Mesenchymal stem cell (in vitro differentiated cells and primary cell): ENCODE measurements at regions not wholly inside any gene's neighbourhood (a gene's known extent, or its start where the extent isn't known, plus 50 kb on each side); places are given as distances from the start of the nearest gene placed in this dataset.

Experiments used
- DNase-seq: peaks from one replicate; pipeline ENCODE4 v3.0.0-alpha.2; 2013
- H2AFZ ChIP-seq: one replicate; pipeline ENCODE4 v1.6.1; 2013; ENCODE audit warnings: low read depth, mild to moderate bottlenecking, control low read depth, inconsistent platforms, low read length, moderate library complexity
- H2AK5ac ChIP-seq: 2 replicates; pipeline ENCODE4 v1.6.1; 2013; ENCODE audit warnings: low read length, moderate library complexity, mild to moderate bottlenecking, inconsistent platforms; ENCODE audit not compliant: severe bottlenecking
- H2BK120ac ChIP-seq: one replicate; pipeline ENCODE4 v1.6.1; 2013; ENCODE audit warnings: low read depth, mild to moderate bottlenecking, inconsistent platforms, low read length, moderate library complexity
- H2BK12ac ChIP-seq, 2 experiments: one replicate each; pipeline ENCODE4 v1.6.1; 2013; ENCODE audit warnings: inconsistent platforms in 2 of 2, low read length in 2 of 2, mild to moderate bottlenecking in 2 of 2, moderate library complexity in 2 of 2, control low read depth in 1 of 2
- H2BK15ac ChIP-seq: one replicate; pipeline ENCODE4 v1.6.1; 2013; ENCODE audit warnings: mild to moderate bottlenecking, low read depth, inconsistent platforms; ENCODE audit not compliant: poor library complexity, severe bottlenecking
- H2BK5ac ChIP-seq: 2 replicates; pipeline ENCODE4 v1.6.1; 2013; ENCODE audit warnings: low read depth, mild to moderate bottlenecking, low read length, control low read depth, inconsistent platforms; ENCODE audit not compliant: poor library complexity, severe bottlenecking
- H3K14ac ChIP-seq, 2 experiments: one replicate each; pipeline ENCODE4 v1.6.1; 2013; ENCODE audit warnings: inconsistent platforms in 2 of 2, low read length in 2 of 2, control low read depth in 1 of 2, mild to moderate bottlenecking in 1 of 2, moderate library complexity in 1 of 2
- H3K18ac ChIP-seq, 2 experiments: one replicate each; pipeline ENCODE4 v1.6.1; 2013; ENCODE audit warnings: inconsistent platforms in 2 of 2, low read length in 2 of 2, control low read depth in 1 of 2, low read depth in 1 of 2, mild to moderate bottlenecking in 1 of 2
- H3K23ac ChIP-seq, 2 experiments: one replicate each; pipeline ENCODE4 v1.6.1; 2013; ENCODE audit warnings: inconsistent platforms in 2 of 2, low read length in 2 of 2, mild to moderate bottlenecking in 2 of 2, moderate library complexity in 2 of 2, control low read depth in 1 of 2
- H3K27ac ChIP-seq: 2 replicates; pipeline ENCODE4 v1.5.1; 2013; ENCODE audit warnings: mild to moderate bottlenecking, moderate library complexity, low read length, control low read depth, inconsistent platforms; ENCODE audit not compliant: poor library complexity, severe bottlenecking
- H3K27me3 ChIP-seq, 2 experiments: 2 replicates each; pipeline versions ENCODE4 v1.6.1 to v1.7.0; 2013; ENCODE audit warnings: low read length in 2 of 2, mild to moderate bottlenecking in 2 of 2, moderate library complexity in 2 of 2, control low read depth in 1 of 2, inconsistent platforms in 1 of 2; ENCODE audit not compliant: control insufficient read depth in 1 of 2, insufficient read depth in 1 of 2
- H3K36me3 ChIP-seq, 2 experiments: 2 replicates each; pipeline versions ENCODE4 v1.6.1 to v1.7.0; 2013; ENCODE audit warnings: low read length in 2 of 2, control low read depth in 1 of 2, inconsistent platforms in 1 of 2, low read depth in 1 of 2, mild to moderate bottlenecking in 1 of 2; ENCODE audit not compliant: insufficient read depth in 2 of 2, control insufficient read depth in 1 of 2
- H3K4ac ChIP-seq, 2 experiments: one replicate each; pipeline ENCODE4 v1.6.1; 2013; ENCODE audit warnings: inconsistent platforms in 2 of 2, low read length in 2 of 2, mild to moderate bottlenecking in 2 of 2, moderate library complexity in 2 of 2, control low read depth in 1 of 2, low read depth in 1 of 2
- H3K4me1 ChIP-seq: 2 replicates; pipeline ENCODE4 v1.6.1; 2013; ENCODE audit warnings: low read depth, low read length, control low read depth; ENCODE audit not compliant: control insufficient read depth, insufficient read depth
- H3K4me2 ChIP-seq: 2 replicates; pipeline ENCODE4 v1.6.1; 2013; ENCODE audit warnings: low read length, mild to moderate bottlenecking, inconsistent platforms; ENCODE audit not compliant: poor library complexity, severe bottlenecking
- H3K4me3 ChIP-seq, 2 experiments: 2 replicates each; pipeline versions ENCODE4 v1.5.1 to v1.7.0; 2013; ENCODE audit warnings: low read length in 2 of 2, mild to moderate bottlenecking in 2 of 2, control low read depth in 1 of 2, low read depth in 1 of 2; ENCODE audit not compliant: insufficient read depth in 1 of 2
- H3K79me1 ChIP-seq: replicated peaks from 2 replicates; pipeline ENCODE4 v1.6.1; 2013; ENCODE audit warnings: mild to moderate bottlenecking, control low read depth, low read length, inconsistent platforms; ENCODE audit not compliant: poor library complexity, severe bottlenecking
- H3K9ac ChIP-seq: 2 replicates; pipeline ENCODE4 v1.7.0; 2013; ENCODE audit warnings: mild to moderate bottlenecking, low read length, moderate library complexity
- H3K9me3 ChIP-seq: 2 replicates; pipeline ENCODE4 v1.7.0; 2013; ENCODE audit warnings: mild to moderate bottlenecking, low read length; ENCODE audit not compliant: control insufficient read depth
- H4K8ac ChIP-seq: one replicate; pipeline ENCODE4 v1.6.1; 2013; ENCODE audit warnings: inconsistent platforms, mild to moderate bottlenecking, low read length, moderate library complexity
- H4K91ac ChIP-seq: one replicate; pipeline ENCODE4 v1.6.1; 2013; ENCODE audit warnings: mild to moderate bottlenecking, low read length, inconsistent platforms
- WGBS: methylation state at CpG from one replicate; pipeline ENCODE4 v1.1.7; 2013; ENCODE audit warnings: mixed read lengths; 5-methylcytosine and 5-hydroxymethylcytosine counted together

GRCh38 chr1:187837787-187838186, 1009.0 kb downstream of the PLA2G4A start:
- Histone ChIP-seq H3K4ac (no peak overlapping the region), H3K9me3 (peaks cover 7% of the 10 kb centered on the region), H2AFZ (no peak overlapping the region), H2BK120ac (no peak overlapping the region), H2BK5ac (no peak overlapping the region), H3K4me3 (no peak overlapping the region), H4K8ac (no peak overlapping the region), H2BK15ac (no peak overlapping the region), H2BK12ac (no peak overlapping the region), H3K4me1 (no peaks in the 10 kb centered on the region), H2AK5ac (no peak overlapping the region), H3K36me3 (no peaks in the 10 kb centered on the region), H3K14ac (no peak overlapping the region), H3K18ac (no peak overlapping the region), H3K27me3 (no peaks in the 10 kb centered on the region), H3K23ac (no peak overlapping the region), H3K9ac (no peak overlapping the region), H3K4me2 (no peak overlapping the region), H3K27ac (no peak overlapping the region), H3K79me1 (no peaks in the 10 kb centered on the region), H4K91ac (no peak overlapping the region)
- WGBS: 100% methylated on average over 1 of the region's 2 CpGs
- no peak for DNase-seq

- H3K4me3 ChIP-seq: no peak overlapping the region
- no peak overlapping the region for H3K14ac ChIP-seq
- no peak overlapping the region for H2BK120ac ChIP-seq
- no peak overlapping the region for H3K18ac ChIP-seq
- no peak overlapping the region for H3K23ac ChIP-seq
- H2BK12ac ChIP-seq: no peak overlapping the region
- no peaks in the 10 kb centered on the region for H3K27me3 ChIP-seq
- no peak overlapping the region for H3K4me2 ChIP-seq
- no peaks in the 10 kb centered on the region for H3K4me1 ChIP-seq
- WGBS: 52% methylated on average over 4 of the region's 7 CpGs
- no peak overlapping the region for H2AK5ac ChIP-seq
- H3K9me3 ChIP-seq: peaks cover 7% of the 10 kb centered on the region
- H3K4ac ChIP-seq: no peak overlapping the region
- no peaks in the 10 kb centered on the region for H3K79me1 ChIP-seq
- no peak for DNase-seq
- H3K9ac ChIP-seq: no peak overlapping the region
- no peak overlapping the region for H2BK15ac ChIP-seq
- H2AFZ ChIP-seq: no peak overlapping the region
- no peaks in the 10 kb centered on the region for H3K36me3 ChIP-seq
- no peak overlapping the region for H2BK5ac ChIP-seq
- H3K27ac ChIP-seq: no peak overlapping the region
- no peak overlapping the region for H4K8ac ChIP-seq
- no peak overlapping the region for H4K91ac ChIP-seq
Observed at GRCh38 chr1:187838335-187839293, 1009.9 kb downstream of the PLA2G4A start.

- H3K36me3 ChIP-seq: no peaks in the 10 kb centered on the region
- H3K23ac ChIP-seq: no peak overlapping the region
- no peak overlapping the region for H3K27ac ChIP-seq
- DNase-seq: no peak
- peaks cover 7% of the 10 kb centered on the region for H3K9me3 ChIP-seq
- no peak overlapping the region for H2BK120ac ChIP-seq
- no peak overlapping the region for H2AFZ ChIP-seq
- no peak overlapping the region for H2BK12ac ChIP-seq
- H3K14ac ChIP-seq: no peak overlapping the region
- no peak overlapping the region for H3K4me2 ChIP-seq
- WGBS: 96% methylated on average over 1 of the region's 2 CpGs
- H4K91ac ChIP-seq: no peak overlapping the region
- H3K4ac ChIP-seq: no peak overlapping the region
- no peak overlapping the region for H3K4me3 ChIP-seq
- H3K4me1 ChIP-seq: no peaks in the 10 kb centered on the region
- no peaks in the 10 kb centered on the region for H3K79me1 ChIP-seq
- no peak overlapping the region for H4K8ac ChIP-seq
- H2BK15ac ChIP-seq: no peak overlapping the region
- H3K18ac ChIP-seq: no peak overlapping the region
- H2BK5ac ChIP-seq: no peak overlapping the region
- no peaks in the 10 kb centered on the region for H3K27me3 ChIP-seq
- no peak overlapping the region for H2AK5ac ChIP-seq
- H3K9ac ChIP-seq: no peak overlapping the region
Observed at GRCh38 chr1:187839873-187840272, 1011.1 kb downstream of the PLA2G4A start.

- Histone ChIP-seq H2BK12ac (no peak overlapping the region), H3K4ac (no peak overlapping the region), H4K8ac (no peak overlapping the region), H3K27me3 (no peaks in the 10 kb centered on the region), H3K14ac (no peak overlapping the region), H3K18ac (no peak overlapping the region), H3K9ac (no peak overlapping the region), H3K23ac (no peak overlapping the region), H2BK5ac (no peak overlapping the region), H3K27ac (no peak overlapping the region), H3K4me3 (no peak overlapping the region), H3K9me3 (peaks cover 7% of the 10 kb centered on the region), H3K79me1 (no peaks in the 10 kb centered on the region), H4K91ac (no peak overlapping the region), H2BK15ac (no peak overlapping the region), H3K36me3 (no peaks in the 10 kb centered on the region), H2BK120ac (no peak overlapping the region), H2AK5ac (no peak overlapping the region), H2AFZ (no peak overlapping the region), H3K4me2 (no peak overlapping the region), H3K4me1 (no peaks in the 10 kb centered on the region)
- WGBS: 0% methylated on average over 1 of the region's 1 CpG
- no peak for DNase-seq
Observed at GRCh38 chr1:187840557-187840956, 1011.8 kb downstream of the PLA2G4A start.
